GM19455 (cell line): ENCODE measurements at regions not wholly inside any gene's neighbourhood (a gene's known extent, or its start where the extent isn't known, plus 50 kb on each side); places are given as distances from the start of the nearest gene placed in this dataset.
"Not testable (repeated sequence)": the region's sequence is repeated elsewhere in the genome, so short reads cannot be mapped to it uniquely, and the experiment has no call there.

Experiments
- ATAC-seq: cut with Tn5 transposase; IDR thresholded peaks from one replicate; pipeline ENCODE4 v1.9.1; 2021; ENCODE audit not compliant: unreplicated experiment

- no peak for ATAC-seq
These were observed 90.4 kb upstream of the RBMS1 start for GRCh38 chr2:160583813-160584537.

GRCh38 chr2:160584972-160585494 is 91.4 kb upstream of the RBMS1 start:
- ATAC-seq, result no peak

GRCh38 chr2:160590664-160591063 is 97.1 kb upstream of the RBMS1 start:
- ATAC-seq, result no peak

GRCh38 chr2:160592401-160592800 is 98.8 kb upstream of the RBMS1 start:
- no peak for ATAC-seq

- ATAC-seq, result no peak
These were observed 99.4 kb upstream of the RBMS1 start for GRCh38 chr2:160592993-160593392.

GRCh38 chr2:160596441-160596840 is 102.8 kb upstream of the RBMS1 start:
- no peak for ATAC-seq

GRCh38 chr2:160600437-160600836 is 106.8 kb upstream of the RBMS1 start:
- not testable (repeated sequence) for ATAC-seq

- ATAC-seq, result no peak
These were observed 108.5 kb upstream of the RBMS1 start for GRCh38 chr2:160602073-160602472.

- no peak for ATAC-seq
These were observed 110.3 kb upstream of the RBMS1 start for GRCh38 chr2:160603771-160604510.

- no peak for ATAC-seq
These were observed 112.7 kb upstream of the RBMS1 start for GRCh38 chr2:160606341-160606740.

- ATAC-seq, result no peak
These were observed 115.0 kb upstream of the RBMS1 start for GRCh38 chr2:160608599-160608998.

- no peak for ATAC-seq
These were observed 115.7 kb upstream of the RBMS1 start for GRCh38 chr2:160609346-160609745.

- no peak for ATAC-seq
These were observed 116.4 kb upstream of the RBMS1 start for GRCh38 chr2:160610041-160610440.

GRCh38 chr2:160612266-160612856 is 118.8 kb upstream of the RBMS1 start:
- no peak for ATAC-seq

- ATAC-seq, result no peak
These were observed 120.0 kb upstream of the RBMS1 start for GRCh38 chr2:160613466-160614153.

GRCh38 chr2:160614391-160614790 is 120.8 kb upstream of the RBMS1 start:
- no peak for ATAC-seq

GRCh38 chr2:160615706-160616105 is 122.1 kb upstream of the RBMS1 start:
- no peak for ATAC-seq

GRCh38 chr2:160616149-160616548 is 122.5 kb upstream of the RBMS1 start:
- ATAC-seq, result no peak

GRCh38 chr2:160621748-160622147 is 128.1 kb upstream of the RBMS1 start:
- ATAC-seq, result no peak

GRCh38 chr2:160628020-160628637 is 134.5 kb upstream of the RBMS1 start:
- not testable (repeated sequence) for ATAC-seq

GRCh38 chr2:160628811-160629210 is 135.2 kb upstream of the RBMS1 start:
- no peak for ATAC-seq
